ENCODE measurements at regions not wholly inside any gene's neighbourhood (a gene's known extent, or its start where the extent isn't known, plus 50 kb on each side); places are given as distances from the start of the nearest gene placed in this dataset.

DNA sequence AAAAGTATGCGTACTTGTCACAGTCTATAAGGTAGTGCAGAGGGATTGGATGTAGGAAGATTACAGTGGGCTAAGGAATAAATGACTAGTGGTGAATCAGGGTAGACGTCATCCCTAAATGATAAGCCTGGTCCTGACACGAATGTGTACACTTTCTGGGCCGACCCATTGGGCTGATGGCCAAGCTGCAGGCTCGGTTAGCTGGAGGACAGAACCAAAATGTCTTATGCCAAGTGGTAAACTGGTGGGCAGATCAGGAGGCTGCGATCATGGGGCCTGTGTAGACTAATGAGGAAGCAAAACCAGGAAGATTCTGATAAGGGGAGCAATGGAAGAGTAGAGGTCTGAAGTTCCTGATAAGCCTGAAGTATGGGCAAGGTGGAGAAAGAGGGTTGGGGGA lies 272.8 kb upstream of the GATB start:
- TF ChIP-seq POLR2A (IDR thresholded peaks at IDR 0.05; ENCODE audit: low read depth, low read length) (no peak), POLR2AphosphoS5 (IDR thresholded peaks at IDR 0.05; ENCODE audit: low read depth, low read length) (no peak), TAF1 (IDR thresholded peaks at IDR 0.05; ENCODE audit: low read depth, low read length) (no peak), SPI1 (IDR thresholded peaks at IDR 0.05; ENCODE audit: low read depth, low read length) (no peak)

Measured in GM12891 (cell line).